HG02642 (cell line): ENCODE measurements at regions not wholly inside any gene's neighbourhood (a gene's known extent, or its start where the extent isn't known, plus 50 kb on each side); places are given as distances from the start of the nearest gene placed in this dataset.

ENCODE experiments used
- ATAC-seq: cut with Tn5 transposase; IDR thresholded peaks from one replicate; pipeline ENCODE4 v1.9.1; 2021; ENCODE audit warnings: mild to moderate bottlenecking; ENCODE audit not compliant: unreplicated experiment, poor library complexity

- ATAC-seq = no peak
Measured at GRCh38 chr3:187618722-187619121, 51.5 kb downstream of the SST start.

GRCh38 chr3:187617213-187617612, 53.0 kb downstream of the SST start:
- no peak for ATAC-seq

GRCh38 chr3:187616307-187616972, 53.8 kb downstream of the SST start:
- ATAC-seq = peak; percentile 84

- no peak for ATAC-seq
Measured at GRCh38 chr3:187615630-187616029, 54.6 kb downstream of the SST start.

- no peak for ATAC-seq
Measured at GRCh38 chr3:187612656-187613055, 57.5 kb downstream of the SST start.

- no peak for ATAC-seq
Measured at GRCh38 chr3:187610981-187611511, 59.1 kb downstream of the SST start.

- ATAC-seq = no peak
Measured at GRCh38 chr3:187594272-187594671, 75.9 kb downstream of the SST start.

- ATAC-seq = no peak
Measured at GRCh38 chr3:187593451-187593850, 76.7 kb downstream of the SST start.

GRCh38 chr3:187590861-187591576, 79.2 kb downstream of the SST start:
- ATAC-seq = no peak

GRCh38 chr3:187587076-187587475, 83.1 kb downstream of the SST start:
- ATAC-seq = no peak

- no peak for ATAC-seq
Measured at GRCh38 chr3:187586226-187586625, 84.0 kb downstream of the SST start.

- no peak for ATAC-seq
Measured at GRCh38 chr3:187572441-187572840, 97.8 kb downstream of the SST start.

- ATAC-seq = no peak
Measured at GRCh38 chr3:187571701-187572100, 98.5 kb downstream of the SST start.

- ATAC-seq = no peak
Measured at GRCh38 chr3:187570776-187571175, 99.4 kb downstream of the SST start.

- no peak for ATAC-seq
Measured at GRCh38 chr3:187568171-187568570, 102.0 kb downstream of the SST start.

GRCh38 chr3:187567661-187568121, 102.5 kb downstream of the SST start:
- no peak for ATAC-seq

GRCh38 chr3:187567021-187567420, 103.2 kb downstream of the SST start:
- no peak for ATAC-seq

GRCh38 chr3:187565701-187566100, 104.5 kb downstream of the SST start:
- ATAC-seq = no peak

- no peak for ATAC-seq
Measured at GRCh38 chr3:187558990-187559389, 111.2 kb downstream of the SST start.

- no peak for ATAC-seq
Measured at GRCh38 chr3:187551416-187551815, 118.8 kb downstream of the SST start.

GRCh38 chr3:187550446-187550845, 119.7 kb downstream of the SST start:
- no peak for ATAC-seq

GRCh38 chr3:187545366-187545765, 124.8 kb downstream of the SST start:
- no peak for ATAC-seq
